Lower leg skin (tissue), 4 donors: ENCODE measurements at regions not wholly inside any gene's neighbourhood (a gene's known extent, or its start where the extent isn't known, plus 50 kb on each side); places are given as distances from the start of the nearest gene placed in this dataset.

ENCODE experiments used
- DNase-seq, 2 donors: peaks; one replicate each; pipeline ENCODE4 v3.0.0-alpha.2; 2019; ENCODE audit warnings: low spot score in 2 of 2
- H3K4me3 ChIP-seq: fragments of 200-600 bp; sonication (generic); 2 replicates; pipeline ENCODE4 v1.5.1; 2017; ENCODE audit warnings: mild to moderate bottlenecking, low read depth; ENCODE audit not compliant: poor library complexity, severe bottlenecking
- CTCF ChIP-seq, 3 donors: fragments of 450-650 bp; IDR thresholded peaks; one replicate each; pipeline ENCODE4 v1.5.1; 2016; ENCODE audit warnings: antibody characterized with exemption in 3 of 3, mild to moderate bottlenecking in 3 of 3, moderate library complexity in 2 of 3
- POLR2A ChIP-seq, 2 donors: fragments of 450-650 bp; IDR thresholded peaks; one replicate each; pipeline ENCODE4 v1.6.1; 2016 to 2017; ENCODE audit warnings: antibody characterized with exemption in 2 of 2, mild to moderate bottlenecking in 1 of 2, moderate library complexity in 1 of 2
- WGBS, 2 donors: methylation state at CpG; one replicate each; pipeline ENCODE4 v1.1.5; 2018; 5-methylcytosine and 5-hydroxymethylcytosine counted together
- intact Hi-C: fragments of 100-400 bp; cut with DNase I; formaldehyde crosslinking; loops from one replicate; pipeline ENCODE4 v1.15.0; 2023; ENCODE audit warnings: low total_unique reads

GRCh38 chr3:137246491-137246890, 288.7 kb downstream of the IL20RB start:
- 61 to 63% methylated on average over 2 of the region's 2 CpGs for WGBS, 2 donors
- DNase-seq = no peak
- TF ChIP-seq POLR2A (IDR thresholded peaks at IDR 0.05) (no peak), CTCF (IDR thresholded peaks at IDR 0.05) (no peak)
- H3K4me3 ChIP-seq = no peak overlapping the region
- intact Hi-C loops = no loop called here

GRCh38 chr3:137249311-137249940, 291.6 kb downstream of the IL20RB start:
- H3K4me3 ChIP-seq = no peak overlapping the region
- TF ChIP-seq CTCF (IDR thresholded peaks at IDR 0.05) (no peak), POLR2A (IDR thresholded peaks at IDR 0.05) (no peak)
- intact Hi-C loops = no loop called here
- no peak for DNase-seq

DNA sequence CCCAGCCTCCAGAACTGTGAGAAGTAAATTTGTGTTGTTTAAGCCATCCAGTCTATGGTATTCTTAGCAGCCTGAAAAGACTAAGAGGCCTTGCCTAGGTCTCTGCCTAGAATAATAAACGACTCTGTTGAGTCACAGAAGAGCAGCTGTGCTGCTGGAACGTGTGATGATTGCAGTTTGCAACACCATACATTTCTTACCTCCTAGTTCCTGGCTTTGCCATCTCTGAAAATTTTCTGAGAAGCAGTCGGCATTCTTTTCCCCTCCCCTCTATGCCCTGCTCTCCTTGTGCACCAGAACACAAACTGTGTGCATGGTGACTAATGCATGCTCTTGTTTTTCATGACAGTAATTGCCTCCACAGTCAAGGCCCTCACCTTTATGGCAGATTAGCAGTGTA, 301.3 kb downstream of the IL20RB start:
- 31 to 35% methylated on average over 3 of the region's 3 CpGs for WGBS, 2 donors
- TF ChIP-seq CTCF (IDR thresholded peaks at IDR 0.05) (no peak), POLR2A (IDR thresholded peaks at IDR 0.05) (no peak)

DNA sequence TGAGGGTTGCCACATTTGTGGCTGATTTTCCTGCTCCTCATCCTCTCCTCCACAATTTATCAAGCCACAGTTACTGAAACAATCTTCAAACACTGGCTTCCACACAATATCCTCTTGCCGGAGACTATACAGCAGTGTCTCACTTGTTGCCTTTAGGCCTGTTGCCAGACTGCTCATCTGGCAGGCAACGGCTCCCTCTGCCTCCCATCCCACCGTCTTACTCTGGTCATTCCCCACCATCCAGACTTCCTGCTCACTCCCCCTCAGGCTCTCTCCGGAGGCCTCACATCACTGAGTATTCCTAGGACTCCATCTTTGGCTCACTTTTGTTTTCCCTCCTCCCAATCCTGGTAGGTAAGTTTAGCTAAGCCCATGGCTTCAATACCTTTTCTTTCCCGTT, 301.9 kb downstream of the IL20RB start:
- intact Hi-C loops = no loop called here
- H3K4me3 ChIP-seq = no peak overlapping the region
- TF ChIP-seq CTCF (IDR thresholded peaks at IDR 0.05) (no peak), POLR2A (IDR thresholded peaks at IDR 0.05) (no peak)
- no peak for DNase-seq
- 36% methylated on average over 5 of the region's 5 CpGs for WGBS, 2 donors

More for the DNA sequence above, 301.3 kb downstream of the IL20RB start:
- H3K4me3 ChIP-seq = no peak overlapping the region
- intact Hi-C loops = no loop called here
- no peak for DNase-seq

- intact Hi-C loops = no loop called here
- no peak for DNase-seq
- TF ChIP-seq CTCF (IDR thresholded peaks at IDR 0.05) = no peak
- 11 to 16% methylated on average over 13 to 14 of the region's 14 CpGs for WGBS, 2 donors
- no peak overlapping the region for H3K4me3 ChIP-seq
These were observed 306.5 kb downstream of the IL20RB start for GRCh38 chr3:137264071-137264820.
